ENCODE measurements at regions not wholly inside any gene's neighbourhood (a gene's known extent, or its start where the extent isn't known, plus 50 kb on each side); places are given as distances from the start of the nearest gene placed in this dataset.

DNA sequence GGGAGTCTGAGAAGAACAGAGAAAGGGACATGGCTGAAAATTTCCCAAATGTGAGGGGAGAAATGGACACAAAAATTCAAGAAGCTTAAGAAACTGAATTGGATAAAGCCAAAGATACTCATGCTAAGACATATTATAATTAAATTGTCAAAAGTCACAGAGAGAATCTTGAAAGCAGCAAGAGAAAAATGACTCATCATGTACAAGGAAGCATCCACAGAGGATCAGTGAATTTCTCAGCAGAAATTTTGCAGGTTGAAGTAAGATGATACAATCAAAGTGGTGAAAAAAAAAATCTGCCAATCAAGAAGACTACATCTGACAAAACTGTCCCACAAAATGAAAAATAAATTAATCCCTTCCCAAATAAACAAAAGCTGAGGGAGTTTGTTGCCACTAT, 56.8 kb downstream of the MPP7 start:
- H3K4me1 Mint-ChIP-seq (ENCODE audit: low read depth) = peaks cover 40% of the 10 kb centered on the region
- CTCF ChIA-PET = interaction anchor here (1.0 to 10.6 kb wide), 5 partner anchors 53 to 148 kb away, joined by 4 to 202 read pairs (median 6); no protein-coding TSS in a partner anchor
- peak overlapping the region; percentile 38 for H3K4me3 Mint-ChIP-seq

GRCh38 chr10:28243923-28244322, 58.9 kb downstream of the MPP7 start:
- Mint-ChIP-seq H3K9me3 (peaks cover 4% of the 10 kb centered on the region), H3K27me3 (no peaks in the 10 kb centered on the region), H3K27ac (no peak overlapping the region), H3K4me3 (no peak overlapping the region), H3K4me1 (ENCODE audit: low read depth) (peaks cover 40% of the 10 kb centered on the region), H3K36me3 (ENCODE audit: low read depth) (peaks cover 6% of the 10 kb centered on the region)
- CTCF ChIA-PET = interaction anchor here (3.8 to 3.9 kb wide), 2 partner anchors 137 to 149 kb away, joined by 28 to 49 read pairs; no protein-coding TSS in a partner anchor
- no peak for TF ChIP-seq CTCF (IDR thresholded peaks at IDR 0.05)
- no peak for ATAC-seq
- intact Hi-C loops (cut with micrococcal nuclease) = loop anchor here (10.0 kb wide), 2 partner anchors 459 to 499 kb away; partner anchors contain the start of gene MKX
- POLR2A ChIA-PET = interaction anchor here (1.7 kb wide), 1 partner anchor 9 kb away, joined by 5 read pairs; no protein-coding TSS in a partner anchor
- no peak for DNase-seq

More for the DNA sequence above, 56.8 kb downstream of the MPP7 start:
- no peak for TF ChIP-seq CTCF (IDR thresholded peaks at IDR 0.05)
- H3K27ac Mint-ChIP-seq = peak overlapping the region; percentile 36
- intact Hi-C loops (cut with micrococcal nuclease) = loop anchor here (10.0 kb wide), 2 partner anchors 461 to 501 kb away; partner anchors contain the start of gene MKX
- peaks cover 4% of the 10 kb centered on the region for H3K9me3 Mint-ChIP-seq
- no peak for DNase-seq
- H3K36me3 Mint-ChIP-seq (ENCODE audit: low read depth) = peaks cover 6% of the 10 kb centered on the region
- POLR2A ChIA-PET = interaction anchor here (0.9 kb wide), 1 partner anchor 43 kb away, joined by 3 read pairs; no protein-coding TSS in a partner anchor
- no peak for ATAC-seq
- no peaks in the 10 kb centered on the region for H3K27me3 Mint-ChIP-seq

DNA sequence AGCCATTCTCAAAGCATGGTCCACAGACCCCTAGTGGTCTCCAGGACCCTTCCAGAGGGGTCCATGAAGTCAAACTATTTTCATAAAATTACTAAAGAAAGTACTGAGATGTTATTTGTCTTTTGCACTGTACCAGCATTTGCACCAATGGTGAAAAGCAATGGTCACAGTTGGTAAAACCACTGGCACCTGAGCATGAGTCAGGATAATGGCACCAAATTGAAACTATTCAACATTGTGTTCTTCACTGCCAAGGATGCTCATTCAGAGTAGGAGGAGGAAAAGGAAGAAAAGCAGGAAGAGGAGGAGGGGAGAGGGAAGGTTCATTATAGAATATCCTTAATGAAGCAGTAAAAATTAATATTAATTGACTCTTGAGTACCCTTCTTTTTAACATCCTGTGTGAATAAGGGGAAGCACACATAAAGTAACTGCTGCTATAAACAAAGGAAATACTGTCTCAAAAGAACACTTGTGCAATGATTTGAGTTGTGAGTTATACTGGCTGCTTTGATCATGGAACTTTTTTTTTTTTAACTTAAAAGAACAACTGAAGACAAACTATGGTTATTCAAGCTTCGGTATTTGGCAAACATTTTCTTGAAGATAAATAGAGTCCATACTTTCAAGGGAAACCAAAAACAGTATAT, 60.2 kb downstream of the MPP7 start:
- intact Hi-C loops (cut with micrococcal nuclease) = loop anchor here (10.0 kb wide), 2 partner anchors 458 to 498 kb away; partner anchors contain the start of gene MKX
- Mint-ChIP-seq H3K27me3 (no peaks in the 10 kb centered on the region), H3K9me3 (peaks cover 4% of the 10 kb centered on the region), H3K4me1 (ENCODE audit: low read depth) (peaks cover 30% of the 10 kb centered on the region), H3K36me3 (ENCODE audit: low read depth) (peaks cover 9% of the 10 kb centered on the region), H3K27ac (no peak overlapping the region), H3K4me3 (no peak overlapping the region)
- no peak for TF ChIP-seq CTCF (IDR thresholded peaks at IDR 0.05)
- ATAC-seq (peak; percentile 62), DNase-seq (no peak)
- CTCF ChIA-PET = interaction anchor here (0.6 to 3.9 kb wide), 22 partner anchors 10 to 676 kb away, joined by 3 to 49 read pairs (median 4); no protein-coding TSS in a partner anchor
- POLR2A ChIA-PET = interaction anchor here (1.7 kb wide), 1 partner anchor 10 kb away, joined by 5 read pairs; no protein-coding TSS in a partner anchor

DNA sequence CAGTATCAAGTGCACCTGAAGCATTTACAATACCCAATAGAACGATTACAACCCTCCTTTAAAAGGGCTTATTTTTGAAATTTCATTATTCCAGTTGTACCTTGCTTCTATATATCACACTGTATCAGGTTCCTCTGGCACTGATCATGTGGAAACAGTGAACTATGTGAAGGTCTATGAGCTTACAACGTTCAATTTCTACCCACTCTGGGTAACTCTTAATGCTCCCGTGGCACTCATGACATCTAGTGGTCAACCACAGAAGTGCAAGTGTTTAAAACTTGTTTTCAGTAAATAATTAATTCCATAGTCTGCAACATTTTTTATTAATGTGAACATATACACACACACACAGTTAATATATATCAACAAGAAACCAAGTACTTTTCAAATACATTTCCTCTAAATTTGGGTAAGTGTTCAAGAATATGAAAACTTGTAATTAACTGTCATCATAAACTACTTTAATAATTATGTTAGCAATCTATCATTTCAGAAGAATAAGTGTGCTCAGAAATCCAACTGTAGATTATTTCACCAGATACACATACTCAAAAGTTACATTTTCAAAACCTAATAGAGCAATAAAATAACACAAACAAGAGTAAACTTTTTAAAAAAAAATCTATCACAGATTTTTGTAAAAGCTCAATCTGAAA, 61.0 kb downstream of the MPP7 start:
- Mint-ChIP-seq H3K4me1 (ENCODE audit: low read depth) (peaks cover 27% of the 10 kb centered on the region), H3K27me3 (no peaks in the 10 kb centered on the region), H3K9me3 (peaks cover 4% of the 10 kb centered on the region), H3K36me3 (ENCODE audit: low read depth) (peaks cover 11% of the 10 kb centered on the region), H3K27ac (no peak overlapping the region), H3K4me3 (no peak overlapping the region)
- ChIA-PET POLR2A (interaction anchor here (1.2 to 1.7 kb wide), 2 partner anchors 11 to 24 kb away, joined by 4 to 5 read pairs; no protein-coding TSS in a partner anchor), CTCF (interaction anchor here (0.5 to 3.9 kb wide), 61 partner anchors 9 to 794 kb away, joined by 3 to 49 read pairs (median 4); no protein-coding TSS in a partner anchor)
- DNase-seq = peak; percentile 65
- intact Hi-C loops (cut with micrococcal nuclease) = loop anchor here (10.0 kb wide), 2 partner anchors 457 to 497 kb away; partner anchors contain the start of gene MKX
- TF ChIP-seq CTCF (IDR thresholded peaks at IDR 0.05) = peak; percentile 93
- peak; percentile 83 for ATAC-seq

Data from activated CD8-positive, alpha-beta T cell treated with anti-CD3 and anti-CD28 coated beads for 36 hours (primary cell).